WTC11 (cell line): ENCODE measurements at regions not wholly inside any gene's neighbourhood (a gene's known extent, or its start where the extent isn't known, plus 50 kb on each side); places are given as distances from the start of the nearest gene placed in this dataset.

Experiments used
- ATAC-seq: fragments of 200-7000 bp; cut with Tn5 transposase; 2 replicates; pipeline ENCODE4 v1.10.0; 2021; ENCODE audit warnings: mild to moderate bottlenecking, moderate library complexity
- CTCF ChIA-PET: fragments of 300-600 bp; sonication (Branson Sonifier 250); formaldehyde crosslinking; loops from one replicate; lab custom pipeline; 2021; ENCODE audit warnings: antibody characterized with exemption; lab: Charles Lee
- POLR2A ChIA-PET: fragments of 350-600 bp; sonication (Branson Sonifier 250); formaldehyde crosslinking; loops from one replicate; lab custom pipeline; 2021; ENCODE audit warnings: antibody characterized with exemption; lab: Charles Lee
- DNase-seq: peaks from one replicate; pipeline ENCODE4 v3.0.0; 2021; ENCODE audit warnings: low spot score
- H3K27ac Mint-ChIP-seq: 2 replicates; pipeline ENCODE4 v1.8.0; 2021; ENCODE audit warnings: mixed read lengths
- H3K27me3 Mint-ChIP-seq: 2 replicates; pipeline ENCODE4 v1.8.0; 2021; ENCODE audit warnings: low read depth, mild to moderate bottlenecking, moderate library complexity, mixed read lengths
- H3K36me3 Mint-ChIP-seq: 2 replicates; pipeline ENCODE4 v1.8.0; 2021; ENCODE audit warnings: mixed read lengths
- H3K4me1 Mint-ChIP-seq: 2 replicates; pipeline ENCODE4 v1.8.0; 2022; ENCODE audit warnings: mixed read lengths
- H3K4me3 Mint-ChIP-seq: 2 replicates; pipeline ENCODE4 v1.8.0; 2021; ENCODE audit warnings: mild to moderate bottlenecking, moderate library complexity, mixed read lengths
- H3K9me3 Mint-ChIP-seq: 2 replicates; pipeline ENCODE4 v1.8.0; 2021; ENCODE audit warnings: mixed read lengths
- ATF3 ChIP-seq: sonication (generic); formaldehyde crosslinking; conservative IDR thresholded peaks from 2 replicates; pipeline ENCODE4 v1.8.1; 2022; ENCODE audit warnings: mild to moderate bottlenecking, missing genetic modification reagents
- ATF6 ChIP-seq: sonication (generic); formaldehyde crosslinking; IDR thresholded peaks from 2 replicates; pipeline ENCODE4 v1.8.1; 2023; ENCODE audit warnings: mild to moderate bottlenecking, missing genetic modification reagents
- CREB1 ChIP-seq: sonication (generic); formaldehyde crosslinking; IDR thresholded peaks from 2 replicates; pipeline ENCODE4 v1.8.0; 2023; ENCODE audit warnings: mild to moderate bottlenecking, missing genetic modification reagents
- E2F4 ChIP-seq: sonication (generic); formaldehyde crosslinking; IDR thresholded peaks from 2 replicates; pipeline ENCODE4 v1.8.1; 2022; ENCODE audit warnings: low read depth, mild to moderate bottlenecking, moderate library complexity, missing genetic modification reagents, borderline replicate concordance
- GABPB1 ChIP-seq: sonication (generic); formaldehyde crosslinking; IDR thresholded peaks from 2 replicates; pipeline ENCODE4 v1.8.1; 2023; ENCODE audit warnings: mild to moderate bottlenecking, missing genetic modification reagents
- HMGA2 ChIP-seq: fragments of 250-450 bp; sonication (Bioruptor Pico); IDR thresholded peaks from 2 replicates; pipeline ENCODE4 v1.4.0; 2021; ENCODE audit warnings: mild to moderate bottlenecking, moderate library complexity
- IRF1 ChIP-seq: sonication (generic); formaldehyde crosslinking; IDR thresholded peaks from 2 replicates; pipeline ENCODE4 v1.8.0; 2023; ENCODE audit warnings: missing genetic modification reagents
- JAZF1 ChIP-seq: fragments of 250-450 bp; sonication (Bioruptor Pico); IDR thresholded peaks from 2 replicates; pipeline ENCODE4 v1.9.0; 2021; ENCODE audit warnings: moderate library complexity, mild to moderate bottlenecking, inconsistent platforms
- MLX ChIP-seq: sonication (generic); formaldehyde crosslinking; IDR thresholded peaks from 2 replicates; pipeline ENCODE4 v1.8.1; 2023; ENCODE audit warnings: mild to moderate bottlenecking, missing genetic modification reagents, moderate library complexity
- SOX15 ChIP-seq: fragments of 250-450 bp; sonication (Bioruptor Pico); IDR thresholded peaks from 2 replicates; pipeline ENCODE4 v1.9.0; 2021; ENCODE audit warnings: mild to moderate bottlenecking
- TCF7 ChIP-seq: sonication (generic); formaldehyde crosslinking; IDR thresholded peaks from 2 replicates; pipeline ENCODE4 v1.8.0; 2022; ENCODE audit warnings: mild to moderate bottlenecking, low read depth, missing genetic modification reagents, moderate library complexity
- USF2 ChIP-seq: sonication (generic); formaldehyde crosslinking; IDR thresholded peaks from 2 replicates; pipeline ENCODE4 v1.8.1; 2023; ENCODE audit warnings: mild to moderate bottlenecking, missing genetic modification reagents, moderate library complexity
- ZNF219 ChIP-seq: sonication (generic); formaldehyde crosslinking; IDR thresholded peaks from 2 replicates; pipeline ENCODE4 v1.8.0; 2023; ENCODE audit warnings: missing genetic modification reagents, mild to moderate bottlenecking, borderline replicate concordance
- ZNF263 ChIP-seq: sonication (generic); formaldehyde crosslinking; IDR thresholded peaks from 2 replicates; pipeline ENCODE4 v1.8.1; 2022; ENCODE audit warnings: low read depth, mild to moderate bottlenecking, moderate library complexity, missing genetic modification reagents
- ZNF532 ChIP-seq: fragments of 250-450 bp; sonication (Bioruptor Pico); IDR thresholded peaks from 2 replicates; pipeline ENCODE4 v1.9.0; 2021; ENCODE audit warnings: mild to moderate bottlenecking, borderline replicate concordance

GRCh38 chr10:128839701-128840100, 627.3 kb upstream of the MGMT start:
- TF ChIP-seq HMGA2 (CRISPR knock-in tag) (peak; percentile 100), ATF3 (CRISPR knock-in tag) (no peak)
- TF ChIP-seq, all 79 proteins: peak for 1
- no peak overlapping the region for H3K27ac Mint-ChIP-seq
- H3K27me3 Mint-ChIP-seq, result no peaks in the 10 kb centered on the region
- ChIA-PET POLR2A (no interaction called here), CTCF (no interaction called here)
- H3K4me3 Mint-ChIP-seq, result no peak overlapping the region
- H3K4me1 Mint-ChIP-seq, result no peaks in the 10 kb centered on the region
- DNase-seq, result no peak
- no peaks in the 10 kb centered on the region for H3K36me3 Mint-ChIP-seq
- ATAC-seq, result no peak
- no peaks in the 10 kb centered on the region for H3K9me3 Mint-ChIP-seq

GRCh38 chr10:128843972-128844371, 623.1 kb upstream of the MGMT start:
- no peak overlapping the region for H3K4me3 Mint-ChIP-seq
- no peaks in the 10 kb centered on the region for H3K27me3 Mint-ChIP-seq
- H3K27ac Mint-ChIP-seq, result no peak overlapping the region
- POLR2A ChIA-PET, result no interaction called here
- H3K4me1 Mint-ChIP-seq, result no peaks in the 10 kb centered on the region
- H3K36me3 Mint-ChIP-seq, result no peaks in the 10 kb centered on the region
- CTCF ChIA-PET, result interaction anchor here (0.6 to 0.7 kb wide), 2 partner anchors 166 to 854 kb away, joined by 4 read pairs; no protein-coding TSS in a partner anchor
- no peak for ATAC-seq
- TF ChIP-seq ATF3 (CRISPR knock-in tag), result no peak
- no peak for TF ChIP-seq ZNF219 (CRISPR knock-in tag)
- TF ChIP-seq ZNF263, result no peak
- no peak for DNase-seq
- H3K9me3 Mint-ChIP-seq, result no peaks in the 10 kb centered on the region

GRCh38 chr10:128846927-128847326, 620.1 kb upstream of the MGMT start:
- no peak; the same call in 1 of the 2 replicates for ATAC-seq

GRCh38 chr10:128848810-128849209, 618.2 kb upstream of the MGMT start:
- H3K4me1 Mint-ChIP-seq, result peaks cover 6% of the 10 kb centered on the region; the same call in 1 of the 2 replicates
- H3K4me3 Mint-ChIP-seq, result no peak overlapping the region
- H3K36me3 Mint-ChIP-seq, result no peaks in the 10 kb centered on the region
- ATAC-seq (no peak), DNase-seq (no peak)
- no peak overlapping the region for H3K27ac Mint-ChIP-seq
- no peaks in the 10 kb centered on the region for H3K27me3 Mint-ChIP-seq
- ChIA-PET POLR2A (no interaction called here), CTCF (no interaction called here)
- H3K9me3 Mint-ChIP-seq, result no peaks in the 10 kb centered on the region
- TF ChIP-seq JAZF1 (CRISPR knock-in tag), result no peak
- TF ChIP-seq IRF1 (CRISPR knock-in tag), result no peak
- no peak for TF ChIP-seq TCF7
- TF ChIP-seq E2F4 (CRISPR knock-in tag), result no peak
- TF ChIP-seq GABPB1 (CRISPR knock-in tag), result no peak
- no peak for TF ChIP-seq ZNF532 (CRISPR knock-in tag)
- TF ChIP-seq MLX (CRISPR knock-in tag), result no peak
- no peak for TF ChIP-seq SOX15 (CRISPR knock-in tag)
- no peak for TF ChIP-seq CREB1

More at GRCh38 chr10:128846927-128847326, 620.1 kb upstream of the MGMT start:
- peak; percentile 19; the same call in 1 of the 2 replicates for TF ChIP-seq USF2 (CRISPR knock-in tag)
- TF ChIP-seq ATF6 (CRISPR knock-in tag), result no peak
- Mint-ChIP-seq H3K4me3 (no peak overlapping the region), H3K27ac (no peak overlapping the region), H3K27me3 (no peaks in the 10 kb centered on the region), H3K36me3 (no peaks in the 10 kb centered on the region), H3K4me1 (peaks cover 6% of the 10 kb centered on the region; the same call in 1 of the 2 replicates), H3K9me3 (no peaks in the 10 kb centered on the region)
- CTCF ChIA-PET, result no interaction called here
- POLR2A ChIA-PET, result no interaction called here
- DNase-seq, result no peak
